ENCODE measurements at regions not wholly inside any gene's neighbourhood (a gene's known extent, or its start where the extent isn't known, plus 50 kb on each side); places are given as distances from the start of the nearest gene placed in this dataset.
"Not testable (repeated sequence)": the region's sequence is repeated elsewhere in the genome, so short reads cannot be mapped to it uniquely, and the experiment has no call there.

DNA sequence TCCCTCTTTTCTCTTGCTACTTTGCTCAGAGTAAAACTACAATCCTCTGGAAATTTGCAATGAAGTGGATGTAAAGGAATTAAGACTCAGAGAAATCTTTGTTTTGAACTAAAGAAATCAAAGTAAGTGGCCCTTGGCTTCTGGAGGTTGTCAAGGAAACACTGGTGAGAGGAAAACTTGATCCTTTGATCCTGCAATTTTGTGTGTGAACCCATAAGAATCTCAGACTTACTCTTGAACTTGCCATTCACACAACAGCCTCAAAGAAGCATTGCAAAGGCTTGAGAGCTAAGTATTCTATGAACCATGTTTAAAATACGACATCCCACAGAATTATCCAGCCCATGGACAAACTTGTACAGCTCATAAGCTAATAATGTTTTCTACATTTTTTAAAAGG lies 827.5 kb downstream of the TAF11L14 start:
- no peak for DNase-seq (ENCODE audit: low read depth)

DNA sequence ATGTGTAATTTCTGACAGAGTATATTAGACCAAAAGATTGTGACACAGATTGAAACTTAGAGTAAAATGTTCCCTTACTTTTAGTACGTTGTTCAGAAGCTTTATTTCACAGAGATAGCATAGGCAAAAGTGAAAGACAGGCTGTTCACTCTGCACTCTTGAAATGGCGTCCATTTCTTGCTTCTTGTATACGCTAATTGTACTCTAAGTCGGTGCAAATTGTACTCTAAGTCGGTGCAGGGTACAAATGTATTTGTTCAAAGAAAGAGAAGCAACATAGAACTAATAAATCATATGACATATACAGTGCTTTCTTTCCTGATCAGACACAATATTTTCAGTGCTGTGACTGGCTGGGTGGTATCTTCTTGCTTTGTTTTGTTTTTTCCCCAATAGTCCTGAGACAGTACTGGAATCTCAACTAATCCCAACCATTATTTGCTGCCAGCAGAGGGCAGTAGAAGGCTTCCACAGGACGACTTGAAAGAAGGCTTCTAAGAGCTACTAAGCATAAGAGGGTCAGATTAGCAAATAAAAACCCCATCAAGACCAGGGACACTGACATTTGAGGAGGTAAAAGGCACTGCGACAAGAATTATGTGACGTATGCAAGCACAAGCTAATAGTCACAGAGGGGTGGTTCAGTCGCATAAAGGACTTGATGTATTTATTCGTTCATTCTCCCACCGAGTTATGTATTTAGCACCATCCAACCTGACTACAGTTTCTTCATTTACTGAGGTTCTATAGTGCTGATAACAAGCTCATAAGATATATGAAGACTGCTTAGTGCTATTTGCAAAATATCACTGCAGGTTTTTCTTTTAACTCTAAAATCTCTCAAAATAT lies 831.8 kb downstream of the TAF11L14 start:
- no peak for DNase-seq (ENCODE audit: low read depth)

DNA sequence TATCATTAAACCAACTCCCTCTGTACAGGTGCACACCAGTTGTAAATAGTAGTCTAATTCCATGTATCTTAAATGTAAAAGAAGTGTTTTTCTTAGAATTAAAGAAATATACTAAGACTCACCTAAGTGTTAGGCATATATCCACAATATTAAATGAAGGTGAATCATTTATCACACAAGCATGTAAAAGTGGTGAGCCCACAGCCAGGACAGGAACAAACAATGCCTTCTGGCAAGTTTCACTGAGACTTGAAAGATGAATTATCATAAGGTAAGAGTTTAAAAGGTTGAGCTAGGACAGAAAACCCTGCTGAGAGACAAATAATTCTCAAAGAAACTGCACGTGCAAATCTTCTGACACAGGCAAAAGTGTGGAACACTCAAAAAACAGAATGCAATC lies 832.5 kb downstream of the TAF11L14 start:
- DNase-seq (ENCODE audit: low read depth): no peak

DNA sequence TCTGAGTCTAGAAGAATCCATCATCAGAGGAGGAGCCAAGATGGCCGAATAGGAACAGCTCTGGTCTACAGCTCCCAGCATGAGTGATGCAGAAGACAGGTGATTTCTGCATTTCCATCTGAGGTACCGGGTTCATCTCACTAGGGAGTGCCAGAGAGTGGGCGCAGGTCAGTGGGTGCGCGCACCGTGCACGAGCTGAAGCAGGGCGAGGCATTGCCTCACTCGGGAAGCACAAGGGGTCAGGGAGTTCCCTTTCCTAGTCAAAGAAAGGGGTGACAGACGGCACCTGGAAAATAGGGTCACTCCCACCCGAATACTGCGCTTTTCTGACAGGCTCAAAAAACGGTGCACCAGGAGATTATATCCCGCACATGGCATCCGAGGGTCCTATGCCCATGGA lies 837.5 kb downstream of the TAF11L14 start:
- not testable (repeated sequence) for DNase-seq (ENCODE audit: low read depth)

DNA sequence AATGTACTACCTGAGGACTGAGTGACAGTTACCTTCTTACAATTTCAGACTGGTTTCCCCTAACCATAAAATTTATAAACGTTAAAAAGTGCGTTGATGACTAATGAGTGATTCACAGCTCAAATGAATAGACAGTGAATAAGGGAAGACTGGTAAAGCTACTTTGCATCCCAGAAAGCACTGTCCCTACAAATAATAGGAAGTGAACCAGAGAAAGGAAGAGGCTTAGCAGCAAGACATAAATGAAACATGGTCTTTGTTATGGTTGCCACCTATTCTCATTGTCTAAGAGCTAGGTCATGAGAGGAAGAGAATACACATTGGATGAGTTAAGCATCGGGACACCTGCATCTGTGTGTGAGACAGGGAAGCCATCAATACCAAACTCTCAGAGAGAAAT lies 849.2 kb downstream of the TAF11L14 start:
- DNase-seq (ENCODE audit: low read depth): no peak

DNA sequence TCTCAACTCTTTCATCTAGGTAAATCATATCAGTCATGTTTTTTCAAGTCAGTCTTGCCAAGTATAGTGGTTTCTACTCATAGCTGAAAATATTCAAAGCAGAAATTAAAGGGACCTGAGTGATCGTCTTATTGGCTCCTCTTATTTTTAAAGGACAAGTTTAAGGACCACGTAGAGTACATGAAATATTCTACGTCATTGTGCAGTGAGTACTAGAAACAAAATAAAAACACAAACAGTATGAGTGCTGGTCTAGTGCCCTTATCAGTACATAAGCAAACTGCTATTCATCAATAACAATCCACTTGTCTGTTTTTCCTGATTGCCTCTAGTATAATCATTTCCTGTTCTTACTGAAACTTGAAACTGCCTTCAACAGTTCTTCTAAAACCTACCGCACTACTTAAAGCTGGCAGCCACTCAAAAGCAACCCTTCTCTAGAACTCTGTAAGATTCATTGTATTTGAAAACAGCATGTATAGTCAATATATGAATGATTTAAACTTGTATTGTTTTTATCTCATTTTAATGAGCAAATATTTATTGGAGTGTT lies 853.7 kb downstream of the TAF11L14 start:
- no peak for DNase-seq (ENCODE audit: low read depth)

DNA sequence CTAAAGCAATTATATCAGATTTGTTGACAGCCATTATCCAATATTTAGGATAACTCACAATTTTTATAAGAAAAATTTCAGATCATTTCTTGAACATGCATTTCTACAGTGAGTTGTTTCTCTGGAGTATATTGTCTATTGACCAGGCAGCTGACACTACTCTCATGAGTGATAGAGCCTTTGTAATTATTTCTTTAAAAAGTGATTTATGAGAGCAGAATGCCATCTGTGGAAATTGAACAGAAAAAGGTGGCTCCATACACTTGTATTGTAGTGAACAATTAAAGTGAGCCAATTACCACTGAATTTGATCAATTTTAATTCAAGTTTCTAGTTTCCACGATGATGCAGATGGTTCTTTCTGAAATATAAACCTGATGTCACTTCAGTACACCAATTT lies 855.4 kb downstream of the TAF11L14 start:
- DNase-seq (ENCODE audit: low read depth): no peak

DNA sequence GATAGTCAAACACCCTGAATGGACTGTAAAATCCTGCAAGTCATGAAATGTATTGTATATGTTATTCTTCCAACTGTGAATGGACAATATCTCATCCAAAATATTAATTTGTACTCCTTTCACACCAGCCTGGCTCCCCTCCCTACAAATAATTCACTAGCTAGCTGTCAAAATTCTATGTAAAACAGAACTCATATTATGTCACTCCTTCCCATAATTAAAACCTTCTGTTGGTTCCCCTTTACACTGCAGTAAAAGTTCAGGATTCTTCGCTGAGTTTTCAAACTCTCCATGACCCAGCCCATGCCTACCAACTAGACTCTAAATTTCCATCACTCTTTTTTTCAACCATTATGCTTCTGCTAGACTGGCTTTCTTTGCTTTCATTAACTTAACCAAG lies 857.1 kb downstream of the TAF11L14 start:
- no peak for DNase-seq (ENCODE audit: low read depth)

DNA sequence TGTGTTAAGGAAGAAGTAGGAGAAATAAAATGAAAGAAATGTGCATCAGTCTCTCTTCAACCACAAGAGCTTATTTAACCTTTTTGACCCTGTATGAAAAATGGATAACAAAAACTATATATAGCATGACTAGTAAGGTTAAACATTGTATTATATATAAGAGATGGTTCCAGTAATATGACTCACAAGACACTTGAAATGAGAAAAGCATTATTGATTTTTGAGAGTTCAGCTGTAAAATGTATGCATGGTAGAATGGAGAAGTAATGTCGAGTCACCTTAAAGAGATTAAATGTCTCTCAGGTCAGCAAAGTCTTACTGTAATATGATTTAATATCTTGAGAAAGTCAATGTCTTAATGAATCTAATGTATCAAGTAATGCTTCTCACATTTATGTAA lies 860.9 kb downstream of the TAF11L14 start:
- no peak for DNase-seq (ENCODE audit: low read depth)

DNA sequence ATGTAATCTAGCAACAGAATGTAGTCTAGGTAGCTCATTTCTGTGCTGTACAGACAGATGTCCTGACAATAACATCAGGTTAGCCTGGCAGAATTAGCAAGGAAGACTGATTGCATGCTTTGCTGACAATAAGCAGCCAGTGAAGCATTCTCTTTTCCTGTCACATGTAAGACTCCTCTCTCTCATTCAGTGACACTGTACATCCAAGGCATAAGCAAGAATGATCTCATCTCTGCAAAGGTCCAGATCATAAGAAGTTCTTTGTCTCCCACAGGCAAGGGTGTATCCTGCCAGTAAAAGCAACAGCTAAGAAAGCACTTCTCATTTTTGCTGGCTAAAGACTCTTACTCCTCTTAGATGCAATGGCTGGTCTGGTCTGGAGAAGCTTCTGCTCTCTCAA lies 861.8 kb downstream of the TAF11L14 start:
- no peak for DNase-seq (ENCODE audit: low read depth)

DNA sequence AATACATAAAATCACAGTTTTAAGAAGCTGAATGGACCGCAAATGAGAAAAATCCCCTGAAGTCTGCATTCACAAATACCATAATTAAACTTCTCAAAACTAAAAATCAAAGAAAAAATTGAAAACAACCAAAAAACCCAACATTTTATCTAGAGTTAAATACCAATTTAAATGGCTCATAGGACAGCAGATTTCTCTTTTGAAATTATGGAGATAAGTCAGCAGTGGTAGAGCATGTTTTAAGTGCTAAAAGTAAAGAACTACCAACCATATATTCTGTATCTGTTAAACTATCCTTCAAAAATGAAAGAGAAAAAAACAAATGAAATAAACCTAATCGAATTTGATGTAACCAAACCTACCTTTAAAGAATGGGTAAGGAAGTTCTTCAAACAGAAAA lies 862.8 kb downstream of the TAF11L14 start:
- no peak for DNase-seq (ENCODE audit: low read depth)

DNA sequence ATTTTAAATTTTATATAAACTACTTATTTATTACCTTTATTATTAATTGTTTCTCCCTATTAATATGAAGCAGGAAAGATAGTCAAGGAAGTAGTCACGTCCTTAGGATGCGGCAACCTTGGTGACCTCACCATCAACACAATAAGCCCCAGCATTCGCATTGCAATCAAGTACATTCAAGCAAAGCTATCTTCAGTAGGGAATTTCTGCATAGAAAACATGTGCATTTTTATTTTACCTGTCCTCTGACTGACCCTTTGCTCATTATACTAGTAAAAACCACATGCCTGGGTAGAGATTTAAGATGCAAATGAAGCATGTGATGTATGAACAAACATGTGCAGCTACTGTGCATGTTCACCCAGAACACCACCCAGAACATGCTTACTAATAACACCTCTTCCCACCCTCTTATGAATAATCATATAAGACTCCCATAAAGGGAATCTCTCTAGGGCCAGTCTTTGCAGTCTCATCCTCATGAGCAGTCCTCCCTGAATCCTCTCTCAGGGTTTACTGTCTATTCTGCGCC lies 869.6 kb downstream of the TAF11L14 start:
- no peak for DNase-seq (ENCODE audit: low read depth)

DNA sequence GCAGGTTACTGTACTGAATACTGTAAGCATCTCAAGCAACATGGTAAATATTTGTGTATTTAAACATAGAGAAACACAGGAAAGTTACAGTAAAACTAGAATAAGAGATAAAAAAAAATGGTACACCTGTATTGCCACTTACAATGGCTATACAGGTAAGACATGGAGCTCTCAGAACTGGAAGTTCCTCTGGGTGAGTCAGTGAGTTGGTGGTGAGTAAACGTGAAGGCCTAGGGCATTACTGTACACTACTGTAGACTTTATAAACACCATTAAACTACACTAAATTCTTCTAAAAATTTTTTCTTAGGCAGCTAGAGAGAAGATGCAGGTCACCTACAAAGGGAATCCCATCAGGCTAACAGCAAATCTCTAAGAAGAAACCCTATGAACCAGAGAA lies 872.9 kb downstream of the TAF11L14 start:
- no peak for DNase-seq (ENCODE audit: low read depth)

DNA sequence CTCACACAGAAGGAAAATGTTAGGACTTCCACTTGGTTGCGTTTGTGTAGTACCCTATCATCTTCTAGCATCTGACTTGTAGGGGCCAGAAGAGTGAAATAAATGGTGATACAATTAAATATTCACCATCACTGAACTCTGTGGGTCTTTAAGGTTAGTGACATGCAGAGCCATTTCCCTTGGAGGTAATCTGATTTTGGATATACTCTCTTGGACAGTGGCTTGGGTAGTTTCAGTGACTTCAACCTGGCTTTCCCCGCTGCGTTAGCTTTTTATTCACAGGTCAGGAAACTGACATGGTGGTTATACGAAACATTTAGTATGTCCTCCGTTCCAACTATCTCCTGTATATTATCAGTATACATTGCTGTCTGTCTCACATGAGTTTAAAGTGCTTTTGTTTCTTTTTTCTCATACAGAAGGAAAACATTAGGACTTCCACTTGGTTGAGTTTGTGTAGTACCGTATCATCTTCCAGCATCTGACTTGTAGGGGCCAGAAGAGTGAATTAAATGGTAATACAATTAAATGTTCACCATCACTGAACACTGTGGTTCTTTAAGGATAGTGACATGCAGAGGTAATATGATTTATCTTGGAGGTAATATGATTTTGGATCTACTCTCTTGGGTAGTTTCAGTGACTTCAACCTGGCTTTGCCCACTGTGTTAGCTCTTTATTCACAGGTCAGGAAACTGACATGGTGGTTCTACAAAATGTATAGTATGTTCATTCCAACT lies 883.6 kb downstream of the TAF11L14 start:
- no peak for DNase-seq (ENCODE audit: low read depth)

DNA sequence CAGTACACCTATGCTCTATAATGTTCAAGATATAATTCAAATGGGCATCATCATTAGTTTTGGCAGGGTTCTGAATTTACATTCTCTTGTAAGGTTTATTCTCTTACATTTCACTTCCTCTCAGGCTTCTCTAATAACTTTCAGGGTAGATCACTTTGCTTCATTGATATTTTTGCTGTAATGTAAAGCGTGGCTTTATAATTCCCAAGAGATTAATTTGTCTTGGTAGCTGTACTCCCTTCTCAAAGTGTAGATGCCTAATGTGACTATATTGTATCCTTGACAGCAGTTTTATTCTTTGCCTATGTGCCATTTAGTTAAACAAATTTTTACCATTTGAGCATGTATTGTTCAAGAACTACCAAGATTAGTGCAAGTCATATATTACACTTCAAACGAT lies 889.1 kb downstream of the TAF11L14 start:
- DNase-seq (ENCODE audit: low read depth): no peak

DNA sequence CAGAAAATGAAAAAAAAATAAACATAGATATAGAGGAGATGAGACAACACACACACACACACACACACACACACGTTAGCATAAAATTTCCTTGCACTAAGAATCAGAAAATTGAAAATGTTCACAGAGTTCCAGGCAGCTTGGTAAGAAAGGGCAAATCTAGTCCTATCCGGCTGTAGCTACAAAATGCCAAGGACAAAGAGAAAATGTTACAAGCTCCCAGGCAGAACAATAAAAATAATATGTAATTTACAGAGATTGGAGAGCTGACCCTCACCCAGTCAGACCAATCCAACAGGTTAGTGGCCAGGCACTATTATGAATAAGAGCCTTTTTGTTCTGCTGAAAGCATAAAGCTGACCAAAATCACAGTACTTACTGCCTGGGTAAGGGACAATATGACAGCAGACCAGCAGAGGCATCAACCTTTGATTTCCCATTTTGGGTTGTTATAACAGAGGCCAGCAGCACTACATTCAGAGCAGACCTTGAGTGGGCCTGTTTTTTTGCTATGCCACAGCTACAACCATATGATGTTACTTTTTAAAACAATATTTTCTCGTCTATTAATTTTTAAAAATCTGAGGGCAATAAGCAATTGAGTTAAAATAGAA lies 892.6 kb downstream of the TAF11L14 start:
- DNase-seq (ENCODE audit: low read depth): no peak

DNA sequence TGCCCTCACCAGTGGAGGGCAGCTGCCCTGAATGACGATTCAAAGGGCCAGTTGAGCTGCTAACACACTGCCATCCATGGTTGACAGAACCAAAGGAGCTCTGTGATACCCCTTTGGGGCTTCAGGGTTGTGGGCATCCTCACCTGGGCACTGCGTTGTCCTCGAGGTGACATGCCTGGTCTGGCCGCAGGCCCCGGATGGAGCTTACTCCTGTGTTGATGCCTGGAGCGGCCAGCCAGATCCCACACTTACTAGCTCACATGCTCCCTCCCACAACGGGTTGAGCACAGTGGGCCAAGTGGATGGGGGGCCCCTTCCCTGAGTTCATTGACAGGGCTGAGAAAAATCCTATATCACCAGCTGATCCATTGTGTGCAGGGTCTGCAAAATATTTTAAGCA lies 898.9 kb downstream of the TAF11L14 start:
- no peak for DNase-seq (ENCODE audit: low read depth)

DNA sequence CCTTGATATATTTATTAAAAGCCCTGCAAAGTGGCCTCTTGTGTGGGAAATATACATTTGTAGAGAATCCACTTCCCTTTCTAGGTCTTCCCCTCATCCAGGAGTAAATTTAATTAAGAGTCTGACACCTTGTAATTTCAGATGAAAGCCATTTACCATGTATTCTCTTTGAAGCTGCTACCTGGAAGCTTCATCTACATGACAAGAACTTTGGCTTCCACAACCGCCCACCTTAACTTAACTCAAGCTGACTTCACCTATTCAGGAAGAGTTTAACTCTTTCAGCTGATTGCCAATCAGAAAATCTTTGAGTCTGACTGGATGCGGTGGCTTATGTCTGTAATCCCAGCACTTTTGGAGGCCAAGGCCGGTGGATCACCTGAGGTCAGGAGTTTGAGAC lies 899.9 kb downstream of the TAF11L14 start:
- no peak for DNase-seq (ENCODE audit: low read depth)

DNA sequence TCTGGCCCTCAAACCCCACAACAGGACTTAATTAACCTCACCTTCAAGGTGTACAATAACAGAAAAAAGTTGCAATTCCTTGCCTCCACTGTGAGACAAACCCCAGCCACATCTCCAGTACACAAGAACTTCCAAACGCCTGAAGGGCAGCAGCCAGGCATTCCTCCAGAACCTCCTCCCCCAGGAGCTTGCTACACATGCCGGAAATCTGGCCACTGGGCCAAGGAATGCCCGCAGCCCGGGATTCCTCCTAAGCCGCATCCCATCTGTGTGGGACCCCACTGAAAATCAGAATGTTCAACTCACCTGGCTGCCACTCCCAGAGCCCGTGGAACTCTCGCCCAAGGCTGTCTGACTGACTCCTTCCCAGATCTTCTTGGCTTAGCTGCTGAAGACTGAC lies 901.5 kb downstream of the TAF11L14 start:
- not testable (repeated sequence) for DNase-seq (ENCODE audit: low read depth)

DNA sequence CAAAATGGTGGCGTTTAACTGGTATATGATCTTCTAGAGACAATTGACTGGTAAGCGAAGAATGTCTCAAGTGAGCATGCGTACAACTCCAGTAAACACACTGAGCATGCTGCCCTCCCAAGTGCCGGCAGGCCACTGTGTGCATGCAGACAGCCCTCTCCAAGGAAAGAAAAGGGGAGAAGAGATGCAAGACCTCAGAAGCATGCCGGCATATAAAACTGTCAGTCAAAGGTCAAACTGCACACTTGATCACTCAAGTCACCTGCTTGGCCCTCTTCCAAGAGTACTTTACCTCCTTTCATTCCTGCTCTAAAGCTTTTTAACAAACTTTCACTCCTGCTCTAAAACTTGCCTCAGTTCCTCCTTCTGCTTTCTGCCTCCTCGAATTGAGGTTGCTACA lies 910.2 kb downstream of the TAF11L14 start:
- no peak for DNase-seq (ENCODE audit: low read depth)

DNA sequence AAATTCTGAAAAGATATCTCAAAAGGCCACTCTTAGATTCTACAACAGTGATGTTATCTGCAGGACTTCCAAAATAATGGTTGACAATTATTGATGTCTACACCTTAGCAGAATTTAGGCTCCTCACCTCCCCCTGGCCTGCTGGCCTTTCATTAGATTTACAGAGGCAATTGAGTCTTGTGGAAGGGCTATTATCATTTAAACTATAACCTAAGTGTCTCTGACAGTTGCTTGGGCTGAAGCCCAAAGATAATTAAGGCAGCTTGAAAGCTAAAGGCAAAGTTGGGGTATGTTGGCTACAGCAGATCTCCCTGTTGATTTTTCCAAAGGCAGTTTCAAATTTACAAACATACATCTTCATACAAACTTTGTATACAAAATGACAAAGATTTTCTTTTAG lies 912.3 kb downstream of the TAF11L14 start:
- DNase-seq (ENCODE audit: low read depth): no peak

DNA sequence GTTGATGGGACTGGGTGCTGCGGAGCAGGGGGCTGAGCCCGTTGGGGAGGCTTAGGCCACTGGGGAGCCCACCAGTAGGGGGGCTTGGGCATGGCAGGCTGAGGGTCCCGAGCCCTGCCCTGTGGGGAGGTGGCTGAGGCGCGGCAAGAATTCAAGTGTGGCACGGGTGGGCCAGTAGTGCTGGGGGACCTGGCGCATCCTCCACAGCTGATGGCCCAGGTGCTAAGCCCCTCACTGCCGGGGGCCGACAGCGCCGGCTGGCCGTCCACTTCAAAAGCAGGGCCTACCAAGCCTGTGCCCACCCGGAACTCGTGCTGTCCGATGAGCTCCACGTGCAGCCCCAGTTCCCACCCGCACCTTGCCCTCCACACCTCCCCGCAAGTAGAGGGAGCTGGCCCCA lies 917.5 kb downstream of the TAF11L14 start:
- DNase-seq (ENCODE audit: low read depth): no peak

DNA sequence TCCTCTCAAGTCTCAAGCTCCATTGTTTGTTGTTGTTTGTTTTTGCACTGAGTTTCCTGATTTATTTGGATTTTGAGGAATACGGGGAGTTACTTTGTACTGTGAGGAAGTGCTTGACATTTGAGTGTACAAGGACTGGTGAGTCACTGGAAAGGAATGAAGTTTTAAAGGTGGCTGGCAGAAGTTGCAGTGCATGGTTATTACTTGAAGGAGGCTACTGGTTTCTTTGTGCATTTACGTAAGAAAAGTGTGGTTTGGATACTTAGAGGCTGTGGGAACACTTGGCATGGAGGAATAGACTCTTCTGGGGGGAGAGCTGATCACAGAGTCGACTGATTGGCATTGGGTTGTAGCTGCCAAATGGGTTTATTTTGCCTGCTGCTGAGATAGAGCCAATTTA lies 919.0 kb downstream of the TAF11L14 start:
- DNase-seq (ENCODE audit: low read depth): no peak

All from stimulated activated CD8-positive, alpha-beta memory T cell treated with anti-CD3 and anti-CD28 coated beads, Interleukin-12 subunit alpha, Interleukin-12 subunit beta, amount 100 ng/mL, for 1 hour (primary cell).